Neuronal stem cell (in vitro differentiated cells): ENCODE measurements at regions not wholly inside any gene's neighbourhood (a gene's known extent, or its start where the extent isn't known, plus 50 kb on each side); places are given as distances from the start of the nearest gene placed in this dataset.
"Not testable (repeated sequence)": the region's sequence is repeated elsewhere in the genome, so short reads cannot be mapped to it uniquely, and the experiment has no call there.

Experiments
- DNase-seq: peaks from one replicate; pipeline ENCODE4 v3.0.0-alpha.2; 2013; ENCODE audit warnings: low spot score
- H2AFZ ChIP-seq: one replicate; pipeline ENCODE4 v1.6.1; 2013; ENCODE audit warnings: mild to moderate bottlenecking, low read length, inconsistent platforms
- H2AK5ac ChIP-seq: 2 replicates; pipeline ENCODE4 v1.6.1; 2013; ENCODE audit warnings: low read depth, mild to moderate bottlenecking, inconsistent platforms, low read length, moderate library complexity, mixed read lengths
- H2BK120ac ChIP-seq: 2 replicates; pipeline ENCODE4 v1.6.1; 2013; ENCODE audit warnings: low read depth, mild to moderate bottlenecking, inconsistent platforms, low read length, moderate library complexity, mixed read lengths
- H2BK12ac ChIP-seq: one replicate; pipeline ENCODE4 v1.6.1; 2013; ENCODE audit warnings: low read length, inconsistent platforms
- H2BK15ac ChIP-seq: 2 replicates; pipeline ENCODE4 v1.6.1; 2013; ENCODE audit warnings: mild to moderate bottlenecking, low read length, inconsistent platforms, mixed read lengths
- H2BK5ac ChIP-seq: one replicate; pipeline ENCODE4 v1.6.1; 2013; ENCODE audit warnings: inconsistent platforms, mild to moderate bottlenecking, low read length, moderate library complexity
- H3K14ac ChIP-seq: one replicate; pipeline ENCODE4 v1.6.1; 2013; ENCODE audit warnings: low read length, inconsistent platforms
- H3K18ac ChIP-seq: 2 replicates; pipeline ENCODE4 v1.6.1; 2013; ENCODE audit warnings: low read length, inconsistent platforms
- H3K23ac ChIP-seq: 2 replicates; pipeline ENCODE4 v1.6.1; 2013; ENCODE audit warnings: low read depth, mild to moderate bottlenecking, mixed read lengths, low read length, inconsistent platforms; ENCODE audit not compliant: poor library complexity
- H3K27ac ChIP-seq: replicated peaks from 3 replicates; pipeline ENCODE4 v1.5.1; 2013; ENCODE audit warnings: low read length, inconsistent platforms
- H3K27me3 ChIP-seq, 3 experiments: 2 replicates each; pipeline ENCODE4 v1.6.1; 2013; ENCODE audit warnings: low read length in 3 of 3, mild to moderate bottlenecking in 2 of 3, inconsistent platforms in 1 of 3, low read depth in 1 of 3, mixed read lengths in 1 of 3, moderate library complexity in 1 of 3; ENCODE audit not compliant: control insufficient read depth in 3 of 3, insufficient read depth in 3 of 3
- H3K36me3 ChIP-seq, 2 donors: replicated peaks in 1 of 2; 2 replicates each; pipeline ENCODE4 v1.6.1; 2013; ENCODE audit warnings: low read length in 2 of 2; ENCODE audit not compliant: control insufficient read depth in 2 of 2, insufficient read depth in 2 of 2
- H3K4ac ChIP-seq: 2 replicates; pipeline ENCODE4 v1.6.1; 2013; ENCODE audit warnings: inconsistent platforms, mild to moderate bottlenecking, low read length, moderate library complexity
- H3K4me1 ChIP-seq, 2 donors: 1 replicate in 1 of 2; 2 replicates in 1 of 2; pipeline ENCODE4 v1.6.1; 2013; ENCODE audit warnings: low read length in 2 of 2, low read depth in 1 of 2; ENCODE audit not compliant: control insufficient read depth in 2 of 2, insufficient read depth in 1 of 2
- H3K4me2 ChIP-seq: one replicate; pipeline ENCODE4 v1.6.1; 2013; ENCODE audit warnings: mild to moderate bottlenecking, low read length, inconsistent platforms; ENCODE audit not compliant: insufficient read depth, poor library complexity, severe bottlenecking
- H3K4me3 ChIP-seq, 2 donors: 2 replicates each; pipeline ENCODE4 v1.5.1; 2013; ENCODE audit warnings: low read length in 2 of 2, mild to moderate bottlenecking in 2 of 2, inconsistent platforms in 1 of 2, moderate library complexity in 1 of 2
- H3K79me1 ChIP-seq: one replicate; pipeline ENCODE4 v1.6.1; 2013; ENCODE audit warnings: low read depth, mild to moderate bottlenecking, inconsistent platforms, low read length, moderate library complexity
- H3K9ac ChIP-seq: one replicate; pipeline ENCODE4 v1.6.1; 2013; ENCODE audit warnings: mild to moderate bottlenecking, low read depth, low read length, inconsistent platforms; ENCODE audit not compliant: poor library complexity
- H3K9me3 ChIP-seq, 2 donors: replicated peaks in 1 of 2; 2 replicates each; pipeline versions ENCODE3 to v1.6.1; 2013; ENCODE audit warnings: low read length in 2 of 2, mild to moderate bottlenecking in 2 of 2, inconsistent platforms in 1 of 2, low read depth in 1 of 2, mixed read lengths in 1 of 2, moderate library complexity in 1 of 2; ENCODE audit not compliant: control insufficient read depth in 2 of 2, insufficient read depth in 1 of 2
- H4K8ac ChIP-seq: one replicate; pipeline ENCODE4 v1.6.1; 2013; ENCODE audit warnings: low read depth, mild to moderate bottlenecking, inconsistent platforms, low read length, moderate library complexity
- H4K91ac ChIP-seq: one replicate; pipeline ENCODE4 v1.6.1; 2013; ENCODE audit warnings: low read length, low read depth, mild to moderate bottlenecking, inconsistent platforms; ENCODE audit not compliant: poor library complexity
- WGBS, 2 donors: extraction: QIAGEN DNeasy Blood & Tissue Kit; methylation state at CpG; one replicate each; pipeline ENCODE4 v1.1.7; 2013; ENCODE audit warnings: missing lambda C conversion rate in 2 of 2, mixed read lengths in 1 of 2; ENCODE audit not compliant: insufficient read length in 2 of 2, insufficient replicate concordance in 1 of 2; ENCODE audit errors: extremely low coverage in 2 of 2; 5-methylcytosine and 5-hydroxymethylcytosine counted together

DNA sequence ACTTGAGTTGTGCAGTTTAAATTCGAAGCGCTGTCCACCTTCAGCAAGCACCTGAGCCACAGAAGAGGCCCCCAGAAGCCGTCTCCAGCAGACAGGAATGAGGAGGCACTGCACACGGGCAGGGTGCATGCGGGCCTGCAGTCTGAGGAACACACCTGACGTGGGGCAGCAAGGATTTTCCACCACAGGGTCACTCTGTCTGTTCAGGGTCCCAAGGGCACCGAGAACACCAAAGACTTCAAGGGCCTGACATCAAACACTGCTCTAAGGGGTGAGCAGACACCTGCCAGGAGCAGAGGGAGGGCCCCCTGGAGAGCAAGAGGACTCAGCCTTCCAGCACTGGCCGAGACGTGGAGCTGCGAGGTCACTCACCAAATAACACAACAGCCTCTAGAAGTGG lies 99.7 kb upstream of the C14orf180 start:
- no CpG with 5 or more reads among the region's 10 CpGs for WGBS, 2 donors
- H3K9ac ChIP-seq = no peak overlapping the region

DNA sequence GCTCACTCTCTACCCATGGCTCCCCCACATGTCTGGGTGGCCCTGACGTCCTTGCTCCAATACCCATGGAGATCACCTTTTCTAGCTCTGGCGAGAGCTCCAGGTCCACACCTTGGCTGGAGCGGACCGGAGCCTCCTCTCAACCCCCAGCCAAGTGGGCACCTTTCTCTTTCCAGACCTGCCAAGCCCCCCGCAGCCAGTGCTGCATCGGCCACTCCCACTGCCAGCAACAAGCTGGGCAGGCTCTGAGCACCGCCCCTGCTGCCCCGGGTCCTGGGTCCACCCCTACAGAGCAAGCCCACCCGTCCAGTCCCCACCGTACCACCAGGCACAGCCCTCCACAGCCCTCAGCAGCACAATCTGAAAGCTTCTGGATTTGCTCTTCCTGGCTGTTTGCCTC lies 98.2 kb upstream of the C14orf180 start:
- no peak overlapping the region for H2BK120ac ChIP-seq
- no CpG with 5 or more reads among the region's 10 CpGs for WGBS, 2 donors
- no peak overlapping the region for H3K14ac ChIP-seq
- no peak overlapping the region for H3K23ac ChIP-seq
- no peaks in the 10 kb centered on the region for H3K36me3 ChIP-seq
- no peak overlapping the region for H3K4ac ChIP-seq
- DNase-seq = no peak
- no peak overlapping the region for H2AK5ac ChIP-seq
- H3K18ac ChIP-seq = no peak overlapping the region
- no peaks in the 10 kb centered on the region for H3K4me1 ChIP-seq
- H3K9ac ChIP-seq = no peak overlapping the region
- H2BK5ac ChIP-seq = no peak overlapping the region
- no peak overlapping the region for H3K4me2 ChIP-seq
- H3K27ac ChIP-seq = no peak overlapping the region
- peak overlapping the region; percentile 65 for H4K8ac ChIP-seq
- H4K91ac ChIP-seq = no peak overlapping the region
- no peak overlapping the region for H2BK15ac ChIP-seq
- H3K9me3 ChIP-seq = peaks cover 0 to 4% of the 10 kb centered on the region in 2 donors
- no peak overlapping the region for H3K4me3 ChIP-seq
- no peaks in the 10 kb centered on the region for H3K79me1 ChIP-seq
- H2AFZ ChIP-seq = no peak overlapping the region
- no peak overlapping the region for H2BK12ac ChIP-seq
- H3K27me3 ChIP-seq = peaks cover 0 to 19% (median 0%) of the 10 kb centered on the region in 3 experiments

More for the DNA sequence above, 99.7 kb upstream of the C14orf180 start:
- Histone ChIP-seq H2BK12ac (no peak overlapping the region), H4K8ac (no peak overlapping the region), H2AFZ (no peak overlapping the region), H3K4me2 (no peak overlapping the region), H3K27ac (no peak overlapping the region), H2AK5ac (no peak overlapping the region), H3K18ac (no peak overlapping the region), H3K36me3 (no peaks in the 10 kb centered on the region), H2BK5ac (no peak overlapping the region), H2BK120ac (no peak overlapping the region), H4K91ac (no peak overlapping the region), H3K79me1 (no peaks in the 10 kb centered on the region), H3K14ac (no peak overlapping the region), H3K4me3 (no peak overlapping the region), H3K27me3 (peaks cover 0 to 22% (median 0%) of the 10 kb centered on the region in 3 experiments), H3K4me1 (no peaks in the 10 kb centered on the region), H3K4ac (no peak overlapping the region), H3K9me3 (peaks cover 0 to 4% of the 10 kb centered on the region in 2 donors), H2BK15ac (no peak overlapping the region), H3K23ac (no peak overlapping the region)
- no peak for DNase-seq

DNA sequence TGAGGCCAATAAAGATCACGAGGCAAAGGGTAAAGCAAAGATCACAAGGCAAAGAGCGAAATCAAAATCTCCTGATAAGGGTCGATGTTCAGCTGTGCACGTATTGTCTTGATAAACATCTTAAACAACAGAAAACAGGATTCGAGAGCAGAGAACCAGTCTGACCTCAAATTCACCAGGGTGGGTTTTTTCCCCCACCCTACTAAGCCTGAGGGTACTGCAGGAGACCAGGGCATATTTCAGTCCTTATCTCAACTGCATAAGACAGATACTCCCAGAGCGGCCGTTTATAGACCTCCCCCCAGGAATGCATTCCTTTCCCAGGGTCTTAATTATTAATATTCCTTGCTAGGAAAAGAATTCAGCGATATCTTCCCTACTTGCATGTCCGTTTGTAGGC lies 97.5 kb upstream of the C14orf180 start:
- H2AK5ac ChIP-seq, H3K27ac ChIP-seq, H3K23ac ChIP-seq, H3K4me3 ChIP-seq, H3K4ac ChIP-seq, H2BK12ac ChIP-seq, H4K8ac ChIP-seq, H2BK120ac ChIP-seq, H3K18ac ChIP-seq, H4K91ac ChIP-seq, H3K79me1 ChIP-seq, DNase-seq, H2AFZ ChIP-seq, H3K4me1 ChIP-seq, H3K14ac ChIP-seq, H3K9ac ChIP-seq, H2BK5ac ChIP-seq, H3K9me3 ChIP-seq, H2BK15ac ChIP-seq, H3K4me2 ChIP-seq, H3K36me3 ChIP-seq: not testable (repeated sequence)
- peaks cover 0 to 19% (median 0%) of the 10 kb centered on the region in 3 experiments for H3K27me3 ChIP-seq
- no CpG with 5 or more reads among the region's 9 CpGs for whole genome bisulfite sequencing, 2 donors

DNA sequence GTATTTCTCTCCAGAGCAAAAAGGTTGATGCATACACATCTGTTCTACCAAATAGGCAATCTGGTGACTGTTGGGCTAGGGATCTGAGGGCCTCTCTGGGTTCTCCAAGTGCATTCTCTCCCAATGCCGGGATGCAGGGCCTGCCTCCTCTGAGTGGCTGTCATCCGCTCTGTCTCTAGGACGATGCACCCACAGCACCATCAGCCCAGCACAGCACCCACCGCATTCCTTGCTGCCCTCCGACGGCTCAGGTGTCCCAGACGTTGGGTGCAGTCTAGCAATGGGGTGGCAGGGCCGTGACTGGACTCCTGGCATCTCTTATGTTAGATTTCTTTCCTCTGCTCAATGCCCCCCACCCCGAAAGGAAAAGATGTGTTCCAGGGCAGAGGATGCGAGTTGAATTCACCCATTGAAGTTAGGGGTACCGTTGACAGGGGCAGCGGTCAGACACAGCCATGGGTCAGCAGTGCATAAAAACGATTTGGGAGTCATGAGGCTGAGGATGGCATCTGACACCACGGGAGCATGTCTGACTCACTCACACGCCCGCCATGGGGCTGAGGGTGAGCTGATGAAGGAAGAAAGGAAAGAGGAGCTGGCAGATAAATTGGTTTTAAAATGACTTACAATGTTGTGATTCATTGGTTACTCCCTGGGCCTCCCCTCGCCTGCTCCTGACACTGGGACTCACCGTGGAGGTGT lies 93.2 kb upstream of the C14orf180 start:
- no peak overlapping the region for H2BK15ac ChIP-seq
- H3K4ac ChIP-seq = no peak overlapping the region
- H3K79me1 ChIP-seq = no peaks in the 10 kb centered on the region
- H4K91ac ChIP-seq = no peak overlapping the region
- no peaks in the 10 kb centered on the region for H3K27me3 ChIP-seq
- H3K4me3 ChIP-seq = no peak overlapping the region
- no peak overlapping the region for H2BK120ac ChIP-seq
- no peak overlapping the region for H2BK12ac ChIP-seq
- H3K4me1 ChIP-seq = no peaks in the 10 kb centered on the region
- H3K14ac ChIP-seq = peak overlapping the region; percentile 14
- peak overlapping the region; percentile 48 for H3K18ac ChIP-seq
- DNase-seq = no peak
- no peak overlapping the region for H2AK5ac ChIP-seq
- no peak overlapping the region for H3K4me2 ChIP-seq
- H2BK5ac ChIP-seq = no peak overlapping the region
- no peak overlapping the region for H3K27ac ChIP-seq
- peak overlapping the region; percentile 16 for H3K23ac ChIP-seq
- no peak overlapping the region for H4K8ac ChIP-seq
- no peaks in the 10 kb centered on the region for H3K36me3 ChIP-seq
- peaks cover 0 to 2% of the 10 kb centered on the region in 2 donors for H3K9me3 ChIP-seq
- no peak overlapping the region for H3K9ac ChIP-seq
- no CpG with 5 or more reads among the region's 18 CpGs for WGBS, 2 donors
- H2AFZ ChIP-seq = no peak overlapping the region
